ENCODE measurements at regions not wholly inside any gene's neighbourhood (a gene's known extent, or its start where the extent isn't known, plus 50 kb on each side); places are given as distances from the start of the nearest gene placed in this dataset.

GRCh38 chr20:47878601-47879027, 93.3 kb upstream of the SULF2 start:
- no peak for TF ChIP-seq POLR2A (IDR thresholded peaks at IDR 0.05; ENCODE audit: extremely low read depth, insufficient read length)
- TF ChIP-seq CTCF (IDR thresholded peaks at IDR 0.05; ENCODE audit: low read depth, low read length) = no peak
- TF ChIP-seq, protein P1, sequence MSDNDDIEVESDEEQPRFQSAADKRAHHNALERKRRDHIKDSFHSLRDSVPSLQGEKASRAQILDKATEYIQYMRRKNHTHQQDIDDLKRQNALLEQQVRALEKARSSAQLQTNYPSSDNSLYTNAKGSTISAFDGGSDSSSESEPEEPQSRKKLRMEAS (IDR thresholded peaks at IDR 0.05; ENCODE audit: low read depth, low read length) = no peak
- TF ChIP-seq MYC (IDR thresholded peaks at IDR 0.05; ENCODE audit: low read depth, low read length) = no peak
- H3K4me3 ChIP-seq (ENCODE audit: low read depth, low read length) = no peak overlapping the region
- DNase-seq (ENCODE audit: low read depth) = no peak

- TF ChIP-seq POLR2A (IDR thresholded peaks at IDR 0.05; ENCODE audit: extremely low read depth, insufficient read length) (no peak), MYC (IDR thresholded peaks at IDR 0.05; ENCODE audit: low read depth, low read length) (no peak), CTCF (IDR thresholded peaks at IDR 0.05; ENCODE audit: low read depth, low read length) (no peak)
- TF ChIP-seq, protein P1 (IDR thresholded peaks at IDR 0.05; ENCODE audit: low read depth, low read length) = no peak
- no peak for DNase-seq (ENCODE audit: low read depth)
- H3K4me3 ChIP-seq (ENCODE audit: low read depth, low read length) = no peak overlapping the region
Observed at GRCh38 chr20:47876311-47877088, 91.2 kb upstream of the SULF2 start.

DNA sequence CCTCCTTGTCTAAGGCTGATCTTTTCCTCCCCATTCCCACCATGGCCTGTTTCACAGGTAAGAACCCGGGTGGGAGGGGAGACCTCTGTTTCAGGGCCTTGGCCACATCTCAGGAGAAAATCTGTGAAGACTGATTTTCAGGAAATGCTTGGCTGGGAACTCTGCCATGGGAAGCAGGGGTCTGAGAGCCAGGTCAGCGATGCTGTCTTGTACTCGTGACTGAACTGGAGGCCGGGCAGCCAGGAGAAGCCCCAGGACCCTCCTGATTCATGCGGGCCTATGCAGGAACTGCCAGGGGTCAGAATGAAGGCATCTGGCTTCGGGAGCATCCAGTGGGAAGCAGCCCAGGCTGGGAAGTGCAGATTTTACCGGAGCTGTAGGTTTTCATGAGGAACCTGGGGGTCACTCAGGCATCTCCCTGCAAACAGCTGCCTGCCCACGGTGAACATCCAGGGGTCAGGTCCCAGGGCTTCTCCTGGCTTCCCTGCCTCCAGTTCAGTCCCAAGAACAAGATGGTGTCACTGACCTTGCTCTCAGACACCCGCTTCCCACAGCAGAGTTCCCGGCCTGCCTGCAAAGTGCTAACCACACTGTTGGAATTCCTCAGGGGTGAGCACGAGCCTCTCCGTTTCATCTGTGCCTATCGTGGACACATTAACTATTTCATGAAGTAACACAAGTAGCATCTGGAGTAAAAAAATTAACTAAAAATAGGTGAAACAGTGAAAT, 90.2 kb upstream of the SULF2 start:
- no peak for DNase-seq (ENCODE audit: low read depth)
- no peak for TF ChIP-seq POLR2A (IDR thresholded peaks at IDR 0.05; ENCODE audit: extremely low read depth, insufficient read length)
- no peak for TF ChIP-seq MYC (IDR thresholded peaks at IDR 0.05; ENCODE audit: low read depth, low read length)
- TF ChIP-seq, protein P1 (IDR thresholded peaks at IDR 0.05; ENCODE audit: low read depth, low read length) = no peak
- no peak for TF ChIP-seq CTCF (IDR thresholded peaks at IDR 0.05; ENCODE audit: low read depth, low read length)
- H3K4me3 ChIP-seq (ENCODE audit: low read depth, low read length) = no peak overlapping the region

DNA sequence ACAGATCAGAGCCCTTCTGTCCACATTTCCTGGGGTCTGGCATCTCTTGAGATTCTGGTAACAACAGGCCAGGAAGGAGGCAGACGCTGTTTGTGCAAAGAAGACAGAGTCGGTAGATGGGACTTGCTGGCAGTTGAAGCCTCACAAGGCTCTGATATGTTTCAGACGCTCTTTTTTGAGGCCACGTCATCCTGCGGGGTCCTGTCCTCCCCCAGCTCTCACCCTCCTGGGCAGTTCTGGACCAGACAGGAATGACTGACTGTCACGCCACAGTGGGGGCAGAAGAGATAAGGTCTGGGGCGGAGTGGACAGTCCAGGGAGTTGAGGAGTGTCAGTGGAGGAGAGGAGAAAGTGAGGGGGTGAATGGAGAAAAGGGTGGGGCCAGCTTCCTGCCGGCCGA, 87.1 kb upstream of the SULF2 start:
- H3K4me3 ChIP-seq (ENCODE audit: low read depth, low read length) = no peak overlapping the region
- TF ChIP-seq, protein P1 (IDR thresholded peaks at IDR 0.05; ENCODE audit: low read depth, low read length) = no peak
- TF ChIP-seq POLR2A (IDR thresholded peaks at IDR 0.05; ENCODE audit: extremely low read depth, insufficient read length) (no peak), MYC (IDR thresholded peaks at IDR 0.05; ENCODE audit: low read depth, low read length) (no peak), CTCF (IDR thresholded peaks at IDR 0.05; ENCODE audit: low read depth, low read length) (no peak)
- DNase-seq (ENCODE audit: low read depth) = no peak

GRCh38 chr20:47870475-47870874, 85.2 kb upstream of the SULF2 start:
- no peak for TF ChIP-seq POLR2A (IDR thresholded peaks at IDR 0.05; ENCODE audit: extremely low read depth, insufficient read length)
- TF ChIP-seq, protein P1 (IDR thresholded peaks at IDR 0.05; ENCODE audit: low read depth, low read length) = no peak
- no peak for TF ChIP-seq CTCF (IDR thresholded peaks at IDR 0.05; ENCODE audit: low read depth, low read length)
- TF ChIP-seq MYC (IDR thresholded peaks at IDR 0.05; ENCODE audit: low read depth, low read length) = no peak
- DNase-seq (ENCODE audit: low read depth) = no peak
- no peak overlapping the region for H3K4me3 ChIP-seq (ENCODE audit: low read depth, low read length)
